OCI-LY3 (cell line): ENCODE measurements at regions not wholly inside any gene's neighbourhood (a gene's known extent, or its start where the extent isn't known, plus 50 kb on each side); places are given as distances from the start of the nearest gene placed in this dataset.

ENCODE experiments used
- H2AFZ ChIP-seq: fragments of 200-600, 300-600 bp; shearing (Covaris generic); 2 replicates; pipeline ENCODE4 v1.6.0; 2014; ENCODE audit warnings: antibody characterized with exemption, low read depth, low read length
- H3K27ac ChIP-seq: fragments of 200-600, 300-600 bp; sonication (generic); 2 replicates; pipeline ENCODE4 v1.5.1; 2014; ENCODE audit warnings: mild to moderate bottlenecking, low read length, moderate library complexity, mixed read lengths
- H3K27me3 ChIP-seq: fragments of 200-600, 300-600 bp; sonication (generic); 2 replicates; pipeline ENCODE4 v1.6.1; 2014; ENCODE audit warnings: low read depth, low read length, mixed read lengths
- H3K36me3 ChIP-seq: fragments of 200-600, 300-600 bp; sonication (generic); replicated peaks from 2 replicates; pipeline ENCODE3; 2014; ENCODE audit warnings: low read depth, low read length, mixed read lengths
- H3K4me1 ChIP-seq: fragments of 300-600, 200-600 bp; sonication (generic); 2 replicates; pipeline ENCODE4 v1.6.1; 2014; ENCODE audit warnings: low read length, mixed read lengths
- H3K4me2 ChIP-seq: fragments of 200-600, 300-600 bp; sonication (generic); 2 replicates; pipeline ENCODE4 v1.6.1; 2014; ENCODE audit warnings: low read length, mixed read lengths
- H3K4me3 ChIP-seq: fragments of 300-600, 200-600 bp; sonication (generic); 2 replicates; pipeline ENCODE4 v1.5.1; 2014; ENCODE audit warnings: antibody characterized with exemption, mild to moderate bottlenecking, low read length, moderate library complexity
- H3K79me2 ChIP-seq: fragments of 300-600, 200-600 bp; shearing (Covaris generic); 2 replicates; pipeline ENCODE4 v1.6.1; 2014; ENCODE audit warnings: mild to moderate bottlenecking, low read length, mixed read lengths
- H3K9ac ChIP-seq: fragments of 300-600, 200-600 bp; shearing (Covaris generic); 2 replicates; pipeline ENCODE4 v1.6.0; 2014; ENCODE audit warnings: mild to moderate bottlenecking, low read length, moderate library complexity
- H3K9me3 ChIP-seq: fragments of 200-600, 300-600 bp; shearing (Covaris generic); 2 replicates; pipeline ENCODE4 v1.6.1; 2014; ENCODE audit warnings: low read length, mixed read lengths; ENCODE audit not compliant: insufficient read depth
- H4K20me1 ChIP-seq: fragments of 200-600, 300-600 bp; sonication (generic); 2 replicates; pipeline ENCODE4 v1.6.1; 2016; ENCODE audit warnings: low read length, mixed read lengths; ENCODE audit not compliant: insufficient read depth
- CTCF ChIP-seq: fragments of 200-600, 300-600 bp; sonication (generic); IDR thresholded peaks from 2 replicates; pipeline ENCODE4 v1.5.1; 2014; ENCODE audit warnings: antibody characterized with exemption, low read length, low read depth
- EZH2phosphoT487 ChIP-seq: fragments of 200-600 bp; shearing (Covaris generic); IDR thresholded peaks from 2 replicates; pipeline ENCODE4 v1.6.1; 2018; ENCODE audit warnings: antibody characterized with exemption, mixed run types, low read depth

- Histone ChIP-seq H3K4me1 (no peaks in the 10 kb centered on the region), H4K20me1 (no peaks in the 10 kb centered on the region), H3K9me3 (0 out of 2 replicates have a peak, but pooled peaks cover 3% of the 10 kb centered on the region), H3K4me2 (no peak overlapping the region), H3K4me3 (no peak overlapping the region), H3K27me3 (peaks cover 23% of the 10 kb centered on the region), H3K36me3 (no peaks in the 10 kb centered on the region), H3K79me2 (no peaks in the 10 kb centered on the region), H3K9ac (no peak overlapping the region), H2AFZ (no peak overlapping the region), H3K27ac (no peak overlapping the region)
- TF ChIP-seq EZH2phosphoT487 (no peak), CTCF (no peak)
Observed at GRCh38 chr14:104446611-104447010, 133.0 kb upstream of the C14orf180 start.

DNA sequence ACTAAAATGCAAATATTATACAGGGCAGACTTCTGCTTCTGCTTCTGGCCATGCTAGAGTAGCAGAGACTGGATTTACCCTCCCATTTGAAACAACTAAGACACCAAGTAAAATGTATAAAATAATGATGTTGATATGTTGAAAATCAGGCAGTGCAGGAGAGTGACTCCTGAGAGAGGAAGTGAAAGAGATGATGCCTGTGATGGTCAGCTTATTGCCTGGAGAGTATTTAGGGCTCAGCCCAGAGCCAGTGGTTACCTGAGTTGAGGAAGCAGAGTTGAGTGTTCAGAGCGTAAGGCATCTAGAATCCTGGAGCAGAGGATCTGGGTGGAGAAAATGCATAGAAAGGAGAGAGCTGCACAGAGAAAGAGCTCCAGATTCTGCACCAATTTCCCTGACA lies 131.8 kb upstream of the C14orf180 start:
- Histone ChIP-seq H3K27me3 (peaks cover 23% of the 10 kb centered on the region), H4K20me1 (no peaks in the 10 kb centered on the region), H3K9me3 (0 out of 2 replicates have a peak, but pooled peaks cover 3% of the 10 kb centered on the region), H3K9ac (no peak overlapping the region), H3K27ac (no peak overlapping the region), H3K4me2 (no peak overlapping the region), H3K4me3 (no peak overlapping the region), H3K4me1 (no peaks in the 10 kb centered on the region), H3K79me2 (no peaks in the 10 kb centered on the region), H2AFZ (no peak overlapping the region), H3K36me3 (no peaks in the 10 kb centered on the region)
- TF ChIP-seq CTCF (no peak), EZH2phosphoT487 (no peak)

DNA sequence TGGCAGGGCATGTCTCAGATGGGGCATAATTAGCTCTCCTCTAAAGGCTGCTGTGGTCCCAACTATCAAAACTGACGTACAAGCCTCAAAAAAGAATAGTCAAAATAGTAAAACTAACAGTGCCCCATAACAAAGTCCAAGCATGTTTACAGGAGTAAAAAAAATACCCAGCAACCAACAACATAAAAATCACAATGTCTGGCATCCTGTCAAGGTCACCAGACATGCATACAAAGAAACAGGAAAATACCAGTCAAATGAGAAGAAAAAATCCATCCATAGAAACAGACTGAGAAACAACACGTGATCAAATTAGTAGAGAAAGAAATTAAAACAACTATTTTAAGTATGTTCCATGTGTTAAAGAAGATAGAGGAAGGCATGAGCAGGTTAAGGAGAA lies 131.2 kb upstream of the C14orf180 start:
- Histone ChIP-seq H3K9me3 (0 out of 2 replicates have a peak, but pooled peaks cover 3% of the 10 kb centered on the region), H4K20me1 (no peaks in the 10 kb centered on the region), H3K36me3 (no peaks in the 10 kb centered on the region), H3K4me2 (no peak overlapping the region), H3K4me3 (no peak overlapping the region), H3K79me2 (no peaks in the 10 kb centered on the region), H2AFZ (no peak overlapping the region), H3K4me1 (no peaks in the 10 kb centered on the region), H3K27ac (no peak overlapping the region), H3K9ac (no peak overlapping the region), H3K27me3 (peaks cover 23% of the 10 kb centered on the region)
- TF ChIP-seq EZH2phosphoT487 (no peak), CTCF (no peak)

DNA sequence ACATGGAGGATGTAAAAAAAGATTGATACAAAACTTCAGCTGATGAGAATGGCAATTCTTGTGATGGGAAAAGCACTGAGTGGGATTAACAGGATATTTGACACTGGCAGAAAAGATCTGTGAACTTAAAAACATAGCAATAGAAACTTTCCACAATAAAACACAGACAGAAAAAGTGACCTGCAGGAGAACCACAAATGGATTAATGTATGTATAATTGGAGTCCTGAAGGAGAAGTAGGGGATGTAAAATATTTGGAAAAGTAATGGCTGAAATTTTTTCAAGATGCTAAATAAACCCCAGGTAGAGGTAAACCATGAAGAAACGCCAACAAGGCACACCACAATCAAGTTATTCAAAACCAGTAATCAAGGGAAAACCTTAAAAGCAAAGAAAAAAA lies 130.8 kb upstream of the C14orf180 start:
- H3K4me1 ChIP-seq = no peaks in the 10 kb centered on the region
- H3K36me3 ChIP-seq = no peaks in the 10 kb centered on the region
- H2AFZ ChIP-seq = no peak overlapping the region
- no peak overlapping the region for H3K9ac ChIP-seq
- H3K27ac ChIP-seq = no peak overlapping the region
- 0 out of 2 replicates have a peak, but pooled peaks cover 3% of the 10 kb centered on the region for H3K9me3 ChIP-seq
- H3K4me3 ChIP-seq = no peak overlapping the region
- no peaks in the 10 kb centered on the region for H3K79me2 ChIP-seq
- no peak overlapping the region for H3K4me2 ChIP-seq
- peaks cover 23% of the 10 kb centered on the region for H3K27me3 ChIP-seq
- H4K20me1 ChIP-seq = no peaks in the 10 kb centered on the region
- TF ChIP-seq EZH2phosphoT487 (no peak), CTCF (no peak)
